ENCODE measurements at regions not wholly inside any gene's neighbourhood (a gene's known extent, or its start where the extent isn't known, plus 50 kb on each side); places are given as distances from the start of the nearest gene placed in this dataset.
"Not testable (repeated sequence)": the region's sequence is repeated elsewhere in the genome, so short reads cannot be mapped to it uniquely, and the experiment has no call there.

GRCh38 chr10:117454502-117454901 lies 79.3 kb upstream of the PDZD8 start:
- Histone ChIP-seq H4K20me1 (ENCODE audit: insufficient read depth) (no peaks in the 10 kb centered on the region), H3K27ac (ENCODE audit: low read depth in 2 of 2, low read length in 1 of 2) (no peak overlapping the region), H3F3A (replicated peaks; ENCODE audit: insufficient read depth) (no peaks in the 10 kb centered on the region), H3K36me3 (replicated peaks in 1 of 2; ENCODE audit: control insufficient read depth in 1 of 2, insufficient read depth in 2 of 2, low read length in 1 of 2) (no peaks in the 10 kb centered on the region), H2AFZ (ENCODE audit: low read depth) (no peak overlapping the region), H3K9me3 (no peaks in the 10 kb centered on the region), H3K4me1 (ENCODE audit: control insufficient read depth in 1 of 2, insufficient read depth in 2 of 2, low read depth in 1 of 2, low read length in 1 of 2) (no peaks in the 10 kb centered on the region; a peak in 1 of 4 replicates), H3K9ac (no peak overlapping the region), H3K9me2 (no peaks in the 10 kb centered on the region), H3K4me2 (no peak overlapping the region), H3K4me3 (ENCODE audit: low read depth in 2 of 2, low read length in 1 of 2) (no peak overlapping the region), H3K79me2 (ENCODE audit: insufficient read depth) (no peaks in the 10 kb centered on the region), H3K27me3 (ENCODE audit: insufficient read depth) (no peaks in the 10 kb centered on the region)
- POLR2A ChIA-PET, result no interaction called here
- no peak for TF ChIP-seq MAX (IDR thresholded peaks at IDR 0.05; ENCODE audit: low read depth)
- TF ChIP-seq RXRA (IDR thresholded peaks at IDR 0.05; ENCODE audit: borderline replicate concordance, low read depth), result no peak
- TF ChIP-seq YY1 (IDR thresholded peaks at IDR 0.05; ENCODE audit: low read depth), result no peak
- no peak for TF ChIP-seq EP300 (IDR thresholded peaks at IDR 0.05; ENCODE audit: borderline replicate concordance in 1 of 2, low read depth in 1 of 2, low read length in 1 of 2)
- TF ChIP-seq FOXM1 (IDR thresholded peaks at IDR 0.05; ENCODE audit: low read depth), result no peak
- no peak for TF ChIP-seq MEF2A (IDR thresholded peaks at IDR 0.05; ENCODE audit: borderline replicate concordance, low read depth)
- TF ChIP-seq ELF1 (IDR thresholded peaks at IDR 0.05), result no peak
- no peak for TF ChIP-seq NFIC (IDR thresholded peaks at IDR 0.05; ENCODE audit: borderline replicate concordance)
- no peak for TF ChIP-seq RCOR1 (IDR thresholded peaks at IDR 0.05; ENCODE audit: low read length)
- no peak for DNase-seq
- CTCF ChIA-PET, result interaction anchor here (0.7 to 9.4 kb wide), 2 partner anchors 12 to 698 kb away, joined by 3 to 59 read pairs; no protein-coding TSS in a partner anchor
- WGBS (ENCODE audit: low lambda C conversion rate), result 10% methylated on average over 1 of the region's 1 CpG

- H4K20me1 ChIP-seq (ENCODE audit: insufficient read depth); H3K4me2 ChIP-seq; H3K79me2 ChIP-seq (ENCODE audit: insufficient read depth); H3K36me3 ChIP-seq (replicated peaks in 1 of 2; ENCODE audit: control insufficient read depth in 1 of 2, insufficient read depth in 2 of 2, low read length in 1 of 2); H3K4me3 ChIP-seq (ENCODE audit: low read depth in 2 of 2, low read length in 1 of 2); POLR2A ChIA-PET; H3K4me1 ChIP-seq (ENCODE audit: control insufficient read depth in 1 of 2, insufficient read depth in 2 of 2, low read depth in 1 of 2, low read length in 1 of 2); H2AFZ ChIP-seq (ENCODE audit: low read depth); DNase-seq; H3K9me2 ChIP-seq; H3K27me3 ChIP-seq (ENCODE audit: insufficient read depth); H3K9ac ChIP-seq; H3K9me3 ChIP-seq; H3K27ac ChIP-seq (ENCODE audit: low read depth in 2 of 2, low read length in 1 of 2); H3F3A ChIP-seq (replicated peaks; ENCODE audit: insufficient read depth): not testable (repeated sequence)
- WGBS (ENCODE audit: low lambda C conversion rate), result 16% methylated on average over 5 of the region's 5 CpGs
- CTCF ChIA-PET, result interaction anchor here (9.4 kb wide), 1 partner anchor 11 kb away, joined by 59 read pairs; no protein-coding TSS in a partner anchor
Measured at GRCh38 chr10:117453484-117453883, 78.2 kb upstream of the PDZD8 start.

GRCh38 chr10:117450940-117451339 lies 75.7 kb upstream of the PDZD8 start:
- Histone ChIP-seq H3K36me3 (replicated peaks in 1 of 2; ENCODE audit: control insufficient read depth in 1 of 2, insufficient read depth in 2 of 2, low read length in 1 of 2) (no peaks in the 10 kb centered on the region), H3K79me2 (ENCODE audit: insufficient read depth) (no peaks in the 10 kb centered on the region), H3K9ac (no peak overlapping the region), H3K27ac (ENCODE audit: low read depth in 2 of 2, low read length in 1 of 2) (no peak overlapping the region), H3K4me2 (no peak overlapping the region), H3F3A (replicated peaks; ENCODE audit: insufficient read depth) (no peaks in the 10 kb centered on the region), H3K4me1 (ENCODE audit: control insufficient read depth in 1 of 2, insufficient read depth in 2 of 2, low read depth in 1 of 2, low read length in 1 of 2) (no peaks in the 10 kb centered on the region), H3K27me3 (ENCODE audit: insufficient read depth) (no peaks in the 10 kb centered on the region), H3K4me3 (ENCODE audit: low read depth in 2 of 2, low read length in 1 of 2) (no peak overlapping the region), H3K9me2 (no peaks in the 10 kb centered on the region), H3K9me3 (no peaks in the 10 kb centered on the region), H4K20me1 (ENCODE audit: insufficient read depth) (no peaks in the 10 kb centered on the region), H2AFZ (ENCODE audit: low read depth) (no peak overlapping the region)
- CTCF ChIA-PET, result interaction anchor here (0.6 to 9.4 kb wide), 4 partner anchors 9 to 1209 kb away, joined by 3 to 59 read pairs (median 8); no protein-coding TSS in a partner anchor
- no peak for DNase-seq
- POLR2A ChIA-PET, result no interaction called here
- 36% methylated on average over 2 of the region's 2 CpGs for WGBS (ENCODE audit: low lambda C conversion rate)
- TF ChIP-seq, protein P1, sequence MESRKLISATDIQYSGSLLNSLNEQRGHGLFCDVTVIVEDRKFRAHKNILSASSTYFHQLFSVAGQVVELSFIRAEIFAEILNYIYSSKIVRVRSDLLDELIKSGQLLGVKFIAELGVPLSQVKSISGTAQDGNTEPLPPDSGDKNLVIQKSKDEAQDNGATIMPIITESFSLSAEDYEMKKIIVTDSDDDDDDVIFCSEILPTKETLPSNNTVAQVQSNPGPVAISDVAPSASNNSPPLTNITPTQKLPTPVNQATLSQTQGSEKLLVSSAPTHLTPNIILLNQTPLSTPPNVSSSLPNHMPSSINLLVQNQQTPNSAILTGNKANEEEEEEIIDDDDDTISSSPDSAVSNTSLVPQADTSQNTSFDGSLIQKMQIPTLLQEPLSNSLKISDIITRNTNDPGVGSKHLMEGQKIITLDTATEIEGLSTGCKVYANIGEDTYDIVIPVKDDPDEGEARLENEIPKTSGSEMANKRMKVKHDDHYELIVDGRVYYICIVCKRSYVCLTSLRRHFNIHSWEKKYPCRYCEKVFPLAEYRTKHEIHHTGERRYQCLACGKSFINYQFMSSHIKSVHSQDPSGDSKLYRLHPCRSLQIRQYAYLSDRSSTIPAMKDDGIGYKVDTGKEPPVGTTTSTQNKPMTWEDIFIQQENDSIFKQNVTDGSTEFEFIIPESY (IDR thresholded peaks at IDR 0.05; ENCODE audit: borderline replicate concordance, low read depth), result no peak
- TF ChIP-seq REST (IDR thresholded peaks at IDR 0.05; ENCODE audit: low read depth, low read length), result no peak
- no peak for TF ChIP-seq GATA2 (CRISPR knock-in tag; IDR thresholded peaks at IDR 0.05)
- no peak for TF ChIP-seq RCOR1 (IDR thresholded peaks at IDR 0.05; ENCODE audit: low read length)
- no peak for TF ChIP-seq TEAD4 (IDR thresholded peaks at IDR 0.05; ENCODE audit: borderline replicate concordance, insufficient read depth)
- no peak for TF ChIP-seq GABPA (IDR thresholded peaks at IDR 0.05; ENCODE audit: low read depth)
- TF ChIP-seq FOSL2 (IDR thresholded peaks at IDR 0.05; ENCODE audit: borderline replicate concordance, low read depth), result no peak
- no peak for TF ChIP-seq MAX (IDR thresholded peaks at IDR 0.05; ENCODE audit: low read depth)

All from SK-N-SH (cell line).